Liver (tissue), 8 donors: ENCODE measurements at regions not wholly inside any gene's neighbourhood (a gene's known extent, or its start where the extent isn't known, plus 50 kb on each side); places are given as distances from the start of the nearest gene placed in this dataset.

Source experiments
- DNase-seq: peaks from one replicate; pipeline ENCODE4 v3.0.0-alpha.2; 2017; ENCODE audit warnings: low spot score
- H3K27ac ChIP-seq, 2 donors: one replicate each; pipeline ENCODE4 v1.7.0; 2013; ENCODE audit warnings: inconsistent platforms in 2 of 2, low read length in 2 of 2, control low read depth in 1 of 2, low read depth in 1 of 2, mild to moderate bottlenecking in 1 of 2
- H3K27me3 ChIP-seq, 4 donors: one replicate each; pipeline versions ENCODE4 v1.6.1 to v1.7.0; 2013; ENCODE audit warnings: low read length in 3 of 4, inconsistent platforms in 1 of 4, mild to moderate bottlenecking in 1 of 4, moderate library complexity in 1 of 4; ENCODE audit not compliant: control insufficient read depth in 4 of 4, insufficient read depth in 4 of 4
- H3K36me3 ChIP-seq, 4 donors: one replicate each; pipeline versions ENCODE4 v1.6.1 to v1.7.0; 2013; ENCODE audit warnings: low read length in 3 of 4, mild to moderate bottlenecking in 3 of 4, low read depth in 1 of 4, moderate library complexity in 1 of 4; ENCODE audit not compliant: control insufficient read depth in 4 of 4, insufficient read depth in 3 of 4
- H3K4me1 ChIP-seq, 4 donors: one replicate each; pipeline versions ENCODE4 v1.6.1 to v1.7.0; 2013; ENCODE audit warnings: low read length in 3 of 4, mild to moderate bottlenecking in 3 of 4, moderate library complexity in 1 of 4; ENCODE audit not compliant: control insufficient read depth in 4 of 4, insufficient read depth in 4 of 4
- H3K4me3 ChIP-seq, 3 donors: one replicate each; pipeline versions ENCODE4 v1.6.1 to v1.7.0; 2013; ENCODE audit warnings: low read length in 3 of 3, control low read depth in 1 of 3, low read depth in 1 of 3, mild to moderate bottlenecking in 1 of 3
- H3K9ac ChIP-seq, 2 donors: one replicate each; pipeline ENCODE4 v1.7.0; 2013; ENCODE audit warnings: low read length in 2 of 2, mild to moderate bottlenecking in 2 of 2, moderate library complexity in 2 of 2, control low read depth in 1 of 2, low read depth in 1 of 2
- H3K9me3 ChIP-seq, 4 donors: one replicate each; pipeline versions ENCODE4 v1.6.1 to v1.7.0; 2013; ENCODE audit warnings: low read length in 3 of 4; ENCODE audit not compliant: control insufficient read depth in 4 of 4
- EGR1 ChIP-seq, 2 donors: IDR thresholded peaks; 2 replicates each; pipeline ENCODE4 v1.6.1; 2016 to 2018; ENCODE audit warnings: antibody characterized with exemption in 2 of 2, low read depth in 2 of 2
- FOXA1 ChIP-seq: IDR thresholded peaks from 2 replicates; pipeline ENCODE4 v1.6.1; 2016; ENCODE audit warnings: antibody characterized with exemption
- FOXA2 ChIP-seq: IDR thresholded peaks from 2 replicates; pipeline ENCODE4 v1.6.1; 2016; ENCODE audit warnings: antibody characterized with exemption
- GABPA ChIP-seq, 2 donors: IDR thresholded peaks in 1 of 2; conservative IDR thresholded peaks in 1 of 2; 2 replicates each; pipeline ENCODE4 v1.6.1; 2016; ENCODE audit warnings: antibody characterized with exemption in 2 of 2, mild to moderate bottlenecking in 1 of 2, moderate library complexity in 1 of 2
- HNF4A ChIP-seq, 2 donors: conservative IDR thresholded peaks; 2 replicates each; pipeline ENCODE4 v1.6.1; 2016; ENCODE audit warnings: antibody characterized with exemption in 2 of 2, mild to moderate bottlenecking in 2 of 2
- HNF4G ChIP-seq: IDR thresholded peaks from 2 replicates; pipeline ENCODE4 v1.6.1; 2016; ENCODE audit warnings: antibody characterized with exemption
- JUND ChIP-seq, 2 donors: IDR thresholded peaks; 2 replicates each; pipeline ENCODE4 v1.6.1; 2016; ENCODE audit warnings: antibody characterized with exemption in 2 of 2
- NR2F2 ChIP-seq: IDR thresholded peaks from 2 replicates; pipeline ENCODE4 v1.6.1; 2016; ENCODE audit warnings: antibody characterized with exemption
- RAD21 ChIP-seq, 2 donors: IDR thresholded peaks; 2 replicates each; pipeline ENCODE4 v1.6.1; 2016; ENCODE audit warnings: antibody characterized with exemption in 2 of 2, mild to moderate bottlenecking in 2 of 2
- RXRA ChIP-seq, 2 donors: IDR thresholded peaks; 2 replicates each; pipeline ENCODE4 v1.6.1; 2017 to 2018; ENCODE audit warnings: antibody characterized with exemption in 2 of 2, mild to moderate bottlenecking in 1 of 2
- SP1 ChIP-seq: IDR thresholded peaks from 2 replicates; pipeline ENCODE4 v1.6.1; 2018; ENCODE audit warnings: antibody characterized with exemption, mild to moderate bottlenecking
- YY1 ChIP-seq: IDR thresholded peaks from 2 replicates; pipeline ENCODE4 v1.6.1; 2016; ENCODE audit warnings: antibody characterized with exemption, mild to moderate bottlenecking
- WGBS: extraction: QIAGEN DNeasy Blood & Tissue Kit; methylation state at CpG from one replicate; pipeline ENCODE4 v1.1.7; 2013; 5-methylcytosine and 5-hydroxymethylcytosine counted together
- TF ChIP-seq, protein P1 (sequence below): IDR thresholded peaks from 2 replicates; pipeline ENCODE4 v1.6.1; 2016; ENCODE audit warnings: antibody characterized with exemption, mild to moderate bottlenecking
- TF ChIP-seq, protein P2 (sequence below): IDR thresholded peaks from 2 replicates; pipeline ENCODE4 v1.6.1; 2016; ENCODE audit warnings: antibody characterized with exemption
- TF ChIP-seq, protein P3 (sequence below): fragments of 150-350 bp; IDR thresholded peaks from 2 replicates; pipeline ENCODE4 v1.5.1; 2017; ENCODE audit warnings: improper control_type of control experiment, low read depth, low read length; ENCODE audit not compliant: missing input control
- TF ChIP-seq, protein P4 (sequence below): IDR thresholded peaks from 2 replicates; pipeline ENCODE4 v1.6.1; 2016; ENCODE audit warnings: antibody characterized with exemption
- TF ChIP-seq, protein P5 (sequence below): IDR thresholded peaks from 2 replicates; pipeline ENCODE4 v1.6.1; 2016; ENCODE audit warnings: antibody characterized with exemption
- donor health status: healthy.
- donor health status: healthy.
- donor health status: healthy.
- donor health status: healthy.
- donor health status: healthy.

DNA sequence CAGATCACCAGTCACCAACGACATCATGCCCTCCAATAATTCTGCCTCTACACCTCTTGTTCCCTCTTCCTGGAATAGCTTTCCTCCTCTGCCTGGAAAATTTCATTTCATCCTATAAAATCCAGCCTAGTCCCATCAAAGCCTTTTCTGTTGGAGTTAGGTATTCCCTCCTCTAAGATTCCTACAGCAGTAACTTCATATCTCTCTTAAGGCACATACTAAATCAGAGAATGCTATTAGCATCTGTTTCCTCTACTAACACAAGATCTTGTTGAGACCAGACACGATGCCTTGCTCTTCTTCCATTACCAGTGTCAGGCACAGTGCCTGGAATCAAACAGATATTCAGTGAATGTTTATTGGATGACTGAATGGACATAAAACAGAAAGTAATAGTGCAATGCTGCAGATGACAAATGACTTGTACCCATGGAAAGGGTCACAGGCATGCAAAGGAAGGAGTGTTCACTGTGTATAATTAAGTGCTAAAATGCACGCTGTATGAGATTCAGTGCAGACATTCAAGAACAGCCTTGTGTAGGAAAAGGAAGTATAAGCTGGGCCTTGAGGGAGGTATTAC lies 342.0 kb upstream of the ACVR2A start (continued):
- TF ChIP-seq, protein P1, sequence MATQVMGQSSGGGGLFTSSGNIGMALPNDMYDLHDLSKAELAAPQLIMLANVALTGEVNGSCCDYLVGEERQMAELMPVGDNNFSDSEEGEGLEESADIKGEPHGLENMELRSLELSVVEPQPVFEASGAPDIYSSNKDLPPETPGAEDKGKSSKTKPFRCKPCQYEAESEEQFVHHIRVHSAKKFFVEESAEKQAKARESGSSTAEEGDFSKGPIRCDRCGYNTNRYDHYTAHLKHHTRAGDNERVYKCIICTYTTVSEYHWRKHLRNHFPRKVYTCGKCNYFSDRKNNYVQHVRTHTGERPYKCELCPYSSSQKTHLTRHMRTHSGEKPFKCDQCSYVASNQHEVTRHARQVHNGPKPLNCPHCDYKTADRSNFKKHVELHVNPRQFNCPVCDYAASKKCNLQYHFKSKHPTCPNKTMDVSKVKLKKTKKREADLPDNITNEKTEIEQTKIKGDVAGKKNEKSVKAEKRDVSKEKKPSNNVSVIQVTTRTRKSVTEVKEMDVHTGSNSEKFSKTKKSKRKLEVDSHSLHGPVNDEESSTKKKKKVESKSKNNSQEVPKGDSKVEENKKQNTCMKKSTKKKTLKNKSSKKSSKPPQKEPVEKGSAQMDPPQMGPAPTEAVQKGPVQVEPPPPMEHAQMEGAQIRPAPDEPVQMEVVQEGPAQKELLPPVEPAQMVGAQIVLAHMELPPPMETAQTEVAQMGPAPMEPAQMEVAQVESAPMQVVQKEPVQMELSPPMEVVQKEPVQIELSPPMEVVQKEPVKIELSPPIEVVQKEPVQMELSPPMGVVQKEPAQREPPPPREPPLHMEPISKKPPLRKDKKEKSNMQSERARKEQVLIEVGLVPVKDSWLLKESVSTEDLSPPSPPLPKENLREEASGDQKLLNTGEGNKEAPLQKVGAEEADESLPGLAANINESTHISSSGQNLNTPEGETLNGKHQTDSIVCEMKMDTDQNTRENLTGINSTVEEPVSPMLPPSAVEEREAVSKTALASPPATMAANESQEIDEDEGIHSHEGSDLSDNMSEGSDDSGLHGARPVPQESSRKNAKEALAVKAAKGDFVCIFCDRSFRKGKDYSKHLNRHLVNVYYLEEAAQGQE, result no peak
- TF ChIP-seq RXRA (IDR thresholded peaks at IDR 0.05), result no peak

DNA sequence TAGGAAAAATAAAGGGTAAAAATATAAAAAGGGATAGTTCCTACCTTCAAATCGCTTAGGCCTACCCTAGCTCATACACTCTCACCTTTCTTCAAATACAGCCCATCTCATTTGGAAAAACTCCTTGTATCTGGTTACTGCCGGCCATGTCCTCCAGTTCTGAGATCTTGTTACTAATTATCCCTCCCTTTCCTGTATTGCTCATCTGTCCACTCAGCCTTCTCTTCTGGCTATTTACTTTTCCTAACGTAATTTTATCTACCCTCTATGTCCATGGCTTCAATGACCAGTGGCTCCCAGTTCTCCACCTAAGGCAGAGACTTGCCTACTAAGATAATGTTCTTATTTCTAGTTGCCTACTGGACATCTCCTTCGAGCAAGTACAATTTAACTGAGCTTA lies 342.9 kb upstream of the ACVR2A start:
- Histone ChIP-seq H3K36me3 (no peaks in the 10 kb centered on the region), H3K4me1 (peaks cover 0 to 10% (median 4%) of the 10 kb centered on the region in 4 donors), H3K4me3 (no peak overlapping the region), H3K27ac (no peak overlapping the region), H3K9ac (no peak overlapping the region), H3K9me3 (no peaks in the 10 kb centered on the region), H3K27me3 (no peaks in the 10 kb centered on the region)
- TF ChIP-seq GABPA (IDR thresholded peaks at IDR 0.05 in 1 of 2, conservative IDR thresholded peaks at IDR 0.05 in 1 of 2), result no peak
- no peak for TF ChIP-seq HNF4A (conservative IDR thresholded peaks at IDR 0.05)
- TF ChIP-seq, protein P2, sequence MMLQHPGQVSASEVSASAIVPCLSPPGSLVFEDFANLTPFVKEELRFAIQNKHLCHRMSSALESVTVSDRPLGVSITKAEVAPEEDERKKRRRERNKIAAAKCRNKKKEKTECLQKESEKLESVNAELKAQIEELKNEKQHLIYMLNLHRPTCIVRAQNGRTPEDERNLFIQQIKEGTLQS, result no peak
- TF ChIP-seq, protein P3, sequence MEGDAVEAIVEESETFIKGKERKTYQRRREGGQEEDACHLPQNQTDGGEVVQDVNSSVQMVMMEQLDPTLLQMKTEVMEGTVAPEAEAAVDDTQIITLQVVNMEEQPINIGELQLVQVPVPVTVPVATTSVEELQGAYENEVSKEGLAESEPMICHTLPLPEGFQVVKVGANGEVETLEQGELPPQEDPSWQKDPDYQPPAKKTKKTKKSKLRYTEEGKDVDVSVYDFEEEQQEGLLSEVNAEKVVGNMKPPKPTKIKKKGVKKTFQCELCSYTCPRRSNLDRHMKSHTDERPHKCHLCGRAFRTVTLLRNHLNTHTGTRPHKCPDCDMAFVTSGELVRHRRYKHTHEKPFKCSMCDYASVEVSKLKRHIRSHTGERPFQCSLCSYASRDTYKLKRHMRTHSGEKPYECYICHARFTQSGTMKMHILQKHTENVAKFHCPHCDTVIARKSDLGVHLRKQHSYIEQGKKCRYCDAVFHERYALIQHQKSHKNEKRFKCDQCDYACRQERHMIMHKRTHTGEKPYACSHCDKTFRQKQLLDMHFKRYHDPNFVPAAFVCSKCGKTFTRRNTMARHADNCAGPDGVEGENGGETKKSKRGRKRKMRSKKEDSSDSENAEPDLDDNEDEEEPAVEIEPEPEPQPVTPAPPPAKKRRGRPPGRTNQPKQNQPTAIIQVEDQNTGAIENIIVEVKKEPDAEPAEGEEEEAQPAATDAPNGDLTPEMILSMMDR, result no peak
- TF ChIP-seq RXRA (IDR thresholded peaks at IDR 0.05), result no peak
- no peak for TF ChIP-seq YY1
- no peak for TF ChIP-seq HNF4G
- TF ChIP-seq, protein P4, sequence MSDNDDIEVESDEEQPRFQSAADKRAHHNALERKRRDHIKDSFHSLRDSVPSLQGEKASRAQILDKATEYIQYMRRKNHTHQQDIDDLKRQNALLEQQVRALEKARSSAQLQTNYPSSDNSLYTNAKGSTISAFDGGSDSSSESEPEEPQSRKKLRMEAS, result no peak
- TF ChIP-seq FOXA1, result no peak
- TF ChIP-seq, protein P5, sequence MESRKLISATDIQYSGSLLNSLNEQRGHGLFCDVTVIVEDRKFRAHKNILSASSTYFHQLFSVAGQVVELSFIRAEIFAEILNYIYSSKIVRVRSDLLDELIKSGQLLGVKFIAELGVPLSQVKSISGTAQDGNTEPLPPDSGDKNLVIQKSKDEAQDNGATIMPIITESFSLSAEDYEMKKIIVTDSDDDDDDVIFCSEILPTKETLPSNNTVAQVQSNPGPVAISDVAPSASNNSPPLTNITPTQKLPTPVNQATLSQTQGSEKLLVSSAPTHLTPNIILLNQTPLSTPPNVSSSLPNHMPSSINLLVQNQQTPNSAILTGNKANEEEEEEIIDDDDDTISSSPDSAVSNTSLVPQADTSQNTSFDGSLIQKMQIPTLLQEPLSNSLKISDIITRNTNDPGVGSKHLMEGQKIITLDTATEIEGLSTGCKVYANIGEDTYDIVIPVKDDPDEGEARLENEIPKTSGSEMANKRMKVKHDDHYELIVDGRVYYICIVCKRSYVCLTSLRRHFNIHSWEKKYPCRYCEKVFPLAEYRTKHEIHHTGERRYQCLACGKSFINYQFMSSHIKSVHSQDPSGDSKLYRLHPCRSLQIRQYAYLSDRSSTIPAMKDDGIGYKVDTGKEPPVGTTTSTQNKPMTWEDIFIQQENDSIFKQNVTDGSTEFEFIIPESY, result no peak
- no peak for TF ChIP-seq EGR1 (IDR thresholded peaks at IDR 0.05; ENCODE audit: low read depth in 2 of 2)
- no peak for TF ChIP-seq SP1
- no peak for TF ChIP-seq JUND (IDR thresholded peaks at IDR 0.05)
- TF ChIP-seq RAD21 (IDR thresholded peaks at IDR 0.05), result no peak
- TF ChIP-seq NR2F2, result no peak
- no peak for TF ChIP-seq FOXA2
- TF ChIP-seq, protein P1, result no peak
- no peak for DNase-seq
- 89% methylated on average over 4 of the region's 4 CpGs for WGBS
